Caco-2 (cell line): ENCODE measurements at regions not wholly inside any gene's neighbourhood (a gene's known extent, or its start where the extent isn't known, plus 50 kb on each side); places are given as distances from the start of the nearest gene placed in this dataset.

Experiments used
- BruUV-seq: library from RNA; stranded (reverse); fragments of 400-500 nt; replicated peaks from 2 replicates; lab custom pipeline; 2021; lab: Mats Ljungman, UMichigan
- CTCF ChIA-PET: fragments of 300-600 bp; sonication (Branson Sonifier 250); formaldehyde crosslinking; loops from one replicate; lab custom pipeline; 2022; ENCODE audit warnings: antibody characterized with exemption; lab: Charles Lee
- POLR2A ChIA-PET: fragments of 300-600 bp; sonication (Branson Sonifier 250); formaldehyde crosslinking; loops from one replicate; lab custom pipeline; 2022; ENCODE audit warnings: antibody characterized with exemption; lab: Charles Lee
- DNase-seq, 2 experiments: peaks; one replicate each; pipeline versions ENCODE4 v3.0.0 to v3.0.0-alpha.2; 2020 to 2022
- H3K27me3 ChIP-seq: replicated peaks from 2 replicates; pipeline ENCODE4 v1.6.0; 2011; ENCODE audit warnings: low read length; ENCODE audit not compliant: control insufficient read depth, insufficient read depth
- H3K36me3 ChIP-seq: 2 replicates; pipeline ENCODE4 v1.5.1; 2011; ENCODE audit warnings: low read length; ENCODE audit not compliant: control insufficient read depth, insufficient read depth
- H3K4me1 ChIP-seq: fragments of 250-450 bp; sonication (Bioruptor Pico); 2 replicates; pipeline ENCODE4 v1.5.1; 2020; ENCODE audit warnings: mild to moderate bottlenecking
- H3K4me3 ChIP-seq: 2 replicates; pipeline ENCODE4 v1.5.1; 2011; ENCODE audit warnings: low read depth, mild to moderate bottlenecking, control low read depth, low read length
- H3K9me3 ChIP-seq: fragments of 250-450 bp; sonication (Bioruptor Pico); 2 replicates; pipeline ENCODE4 v1.5.1; 2020; ENCODE audit warnings: mild to moderate bottlenecking, moderate library complexity
- H3K27ac Mint-ChIP-seq: one replicate; pipeline ENCODE4 v1.8.0; 2022; ENCODE audit warnings: mixed read lengths; ENCODE audit not compliant: unreplicated experiment
- H3K27me3 Mint-ChIP-seq: one replicate; pipeline ENCODE4 v1.8.0; 2022; ENCODE audit warnings: mixed read lengths; ENCODE audit not compliant: insufficient read depth, unreplicated experiment
- H3K36me3 Mint-ChIP-seq: one replicate; pipeline ENCODE4 v1.8.0; 2022; ENCODE audit warnings: mild to moderate bottlenecking, mixed read lengths; ENCODE audit not compliant: insufficient read depth, unreplicated experiment
- H3K4me1 Mint-ChIP-seq: one replicate; pipeline ENCODE4 v1.8.0; 2022; ENCODE audit warnings: low read depth, mixed read lengths; ENCODE audit not compliant: unreplicated experiment
- H3K4me3 Mint-ChIP-seq: one replicate; pipeline ENCODE4 v1.8.0; 2022; ENCODE audit warnings: mild to moderate bottlenecking, moderate library complexity, mixed read lengths; ENCODE audit not compliant: unreplicated experiment
- H3K9me3 Mint-ChIP-seq: one replicate; pipeline ENCODE4 v1.8.0; 2022; ENCODE audit warnings: mixed read lengths; ENCODE audit not compliant: unreplicated experiment
- intact Hi-C: fragments of 100-400 bp; cut with micrococcal nuclease; formaldehyde crosslinking; loops from one replicate; pipeline ENCODE4 v1.10.0; 2022; ENCODE audit not compliant: unreplicated experiment
- TF ChIP-seq, protein P1 (sequence below), 2 experiments: fragments of 200-600 bp in 1 of 2; IDR thresholded peaks; 1 replicate in 1 of 2; 2 replicates in 1 of 2; pipeline versions ENCODE4 v1.5.1 to v1.8.0; 2011 to 2022; ENCODE audit warnings: antibody characterized with exemption in 1 of 2, control low read depth in 1 of 2, inconsistent platforms in 1 of 2, low read depth in 1 of 2, low read length in 1 of 2, mild to moderate bottlenecking in 1 of 2, moderate library complexity in 1 of 2; ENCODE audit not compliant: insufficient read depth in 1 of 2, severe bottlenecking in 1 of 2, unreplicated experiment in 1 of 2

DNA sequence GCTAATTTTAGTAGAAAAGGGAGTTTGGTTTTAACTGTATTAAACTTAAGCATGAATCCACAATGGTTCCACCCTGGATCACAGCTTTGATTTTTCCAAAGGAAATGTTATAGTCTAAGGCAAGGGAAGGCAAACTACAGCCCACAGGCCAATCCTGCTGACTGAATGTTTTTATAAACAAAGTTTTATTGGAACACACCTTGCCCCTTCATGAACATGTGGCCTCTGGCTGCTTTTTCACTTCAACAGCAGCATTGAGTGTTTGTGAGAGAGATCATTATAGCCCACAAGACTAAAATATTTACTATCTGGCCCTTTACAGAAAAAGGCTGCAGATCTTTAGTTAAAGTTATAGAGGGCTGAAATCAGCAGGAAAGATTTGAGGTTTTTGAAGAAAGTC, 198.7 kb downstream of the IRS2 start:
- TF ChIP-seq, protein P1, sequence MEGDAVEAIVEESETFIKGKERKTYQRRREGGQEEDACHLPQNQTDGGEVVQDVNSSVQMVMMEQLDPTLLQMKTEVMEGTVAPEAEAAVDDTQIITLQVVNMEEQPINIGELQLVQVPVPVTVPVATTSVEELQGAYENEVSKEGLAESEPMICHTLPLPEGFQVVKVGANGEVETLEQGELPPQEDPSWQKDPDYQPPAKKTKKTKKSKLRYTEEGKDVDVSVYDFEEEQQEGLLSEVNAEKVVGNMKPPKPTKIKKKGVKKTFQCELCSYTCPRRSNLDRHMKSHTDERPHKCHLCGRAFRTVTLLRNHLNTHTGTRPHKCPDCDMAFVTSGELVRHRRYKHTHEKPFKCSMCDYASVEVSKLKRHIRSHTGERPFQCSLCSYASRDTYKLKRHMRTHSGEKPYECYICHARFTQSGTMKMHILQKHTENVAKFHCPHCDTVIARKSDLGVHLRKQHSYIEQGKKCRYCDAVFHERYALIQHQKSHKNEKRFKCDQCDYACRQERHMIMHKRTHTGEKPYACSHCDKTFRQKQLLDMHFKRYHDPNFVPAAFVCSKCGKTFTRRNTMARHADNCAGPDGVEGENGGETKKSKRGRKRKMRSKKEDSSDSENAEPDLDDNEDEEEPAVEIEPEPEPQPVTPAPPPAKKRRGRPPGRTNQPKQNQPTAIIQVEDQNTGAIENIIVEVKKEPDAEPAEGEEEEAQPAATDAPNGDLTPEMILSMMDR (IDR thresholded peaks at IDR 0.05; ENCODE audit: insufficient read depth in 1 of 2, low read depth in 1 of 2, low read length in 1 of 2, severe bottlenecking in 1 of 2, unreplicated experiment in 1 of 2) = no peak
- H3K27me3 ChIP-seq = no peaks in the 10 kb centered on the region
- ChIA-PET CTCF (no interaction called here), POLR2A (no interaction called here)
- no peaks in the 10 kb centered on the region for H3K27me3 Mint-ChIP-seq
- H3K4me3 ChIP-seq = no peak overlapping the region
- H3K9me3 ChIP-seq = no peaks in the 10 kb centered on the region
- DNase-seq = no peak
- no TSS peak for BruUV-seq
- H3K36me3 ChIP-seq = no peaks in the 10 kb centered on the region
- peaks cover 7% of the 10 kb centered on the region for H3K36me3 Mint-ChIP-seq
- H3K27ac Mint-ChIP-seq = peak overlapping the region; percentile 77
- intact Hi-C loops = loop anchor here (2.0 to 10.0 kb wide), 3 partner anchors 77 to 443 kb away; no protein-coding TSS in a partner anchor
- H3K4me1 ChIP-seq = peaks cover 35% of the 10 kb centered on the region
- peaks cover 40% of the 10 kb centered on the region for H3K4me1 Mint-ChIP-seq
- H3K4me3 Mint-ChIP-seq = peak overlapping the region; percentile 64
- peaks cover 25% of the 10 kb centered on the region for H3K9me3 Mint-ChIP-seq

DNA sequence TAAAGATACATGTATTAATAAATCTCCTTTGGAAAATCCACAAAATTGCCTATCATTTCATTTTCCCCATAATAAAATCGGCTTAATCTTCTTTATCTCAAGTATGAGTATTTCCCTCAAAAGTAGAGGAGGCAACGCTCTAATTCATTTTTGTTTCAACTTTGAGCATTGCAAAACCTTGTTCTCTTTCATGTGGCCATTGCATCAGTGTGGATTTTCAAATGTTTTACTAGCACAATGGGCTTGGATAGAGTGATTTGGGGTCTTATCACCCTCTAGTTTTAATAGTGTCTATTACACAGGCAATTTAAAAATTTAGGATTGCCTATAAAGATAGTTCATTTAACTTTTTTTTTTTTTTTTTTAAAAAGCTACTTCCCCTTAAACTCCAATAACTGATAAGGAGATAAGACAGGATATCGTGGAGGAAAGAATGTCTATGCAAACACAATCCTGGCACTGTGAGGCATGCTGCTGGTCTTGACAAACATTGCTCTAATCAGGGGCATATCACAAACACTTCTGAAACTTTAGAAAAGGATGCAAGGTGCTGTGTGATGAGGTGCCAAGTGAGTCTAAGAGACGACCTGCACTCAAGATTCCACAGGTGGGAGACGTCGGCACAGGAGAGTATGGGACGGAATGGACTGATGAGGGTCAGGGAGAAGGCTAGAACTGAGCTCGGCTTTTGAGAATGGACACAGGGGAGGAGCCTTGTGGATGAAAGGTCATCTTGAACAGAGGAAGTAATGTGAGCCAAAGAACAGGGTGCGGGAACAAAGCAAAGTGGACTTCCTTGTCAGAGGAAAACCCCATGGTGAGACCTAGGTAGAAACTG, 199.7 kb downstream of the IRS2 start:
- H3K4me3 Mint-ChIP-seq = peak overlapping the region; percentile 64
- H3K4me1 Mint-ChIP-seq = peaks cover 34% of the 10 kb centered on the region
- H3K27me3 ChIP-seq = no peaks in the 10 kb centered on the region
- H3K9me3 ChIP-seq = no peaks in the 10 kb centered on the region
- peak overlapping the region; percentile 77 for H3K27ac Mint-ChIP-seq
- H3K27me3 Mint-ChIP-seq = no peaks in the 10 kb centered on the region
- H3K36me3 Mint-ChIP-seq = peaks cover 7% of the 10 kb centered on the region
- no peaks in the 10 kb centered on the region for H3K36me3 ChIP-seq
- intact Hi-C loops = loop anchor here (2.0 to 10.0 kb wide), 3 partner anchors 76 to 442 kb away; no protein-coding TSS in a partner anchor
- peaks cover 30% of the 10 kb centered on the region for H3K4me1 ChIP-seq
- CTCF ChIA-PET = interaction anchor here (0.6 to 1.3 kb wide), 4 partner anchors 126 to 411 kb away, joined by 3 to 5 read pairs (median 3); no protein-coding TSS in a partner anchor
- peaks cover 35% of the 10 kb centered on the region for H3K9me3 Mint-ChIP-seq
- DNase-seq = peak; percentile 77 to 90
- TF ChIP-seq, protein P1 (IDR thresholded peaks at IDR 0.05; ENCODE audit: insufficient read depth in 1 of 2, low read depth in 1 of 2, low read length in 1 of 2, severe bottlenecking in 1 of 2, unreplicated experiment in 1 of 2) = peak in 1 of 2 experiments; percentile 3
- POLR2A ChIA-PET = interaction anchor here (0.5 to 0.6 kb wide), 2 partner anchors 57 to 200 kb away, joined by 3 to 4 read pairs; partner anchors contain the start of gene IRS2
- no TSS peak for BruUV-seq
- 0 out of 2 replicates have a peak overlapping the region, but pooled peaks have one; percentile 8 for H3K4me3 ChIP-seq

DNA sequence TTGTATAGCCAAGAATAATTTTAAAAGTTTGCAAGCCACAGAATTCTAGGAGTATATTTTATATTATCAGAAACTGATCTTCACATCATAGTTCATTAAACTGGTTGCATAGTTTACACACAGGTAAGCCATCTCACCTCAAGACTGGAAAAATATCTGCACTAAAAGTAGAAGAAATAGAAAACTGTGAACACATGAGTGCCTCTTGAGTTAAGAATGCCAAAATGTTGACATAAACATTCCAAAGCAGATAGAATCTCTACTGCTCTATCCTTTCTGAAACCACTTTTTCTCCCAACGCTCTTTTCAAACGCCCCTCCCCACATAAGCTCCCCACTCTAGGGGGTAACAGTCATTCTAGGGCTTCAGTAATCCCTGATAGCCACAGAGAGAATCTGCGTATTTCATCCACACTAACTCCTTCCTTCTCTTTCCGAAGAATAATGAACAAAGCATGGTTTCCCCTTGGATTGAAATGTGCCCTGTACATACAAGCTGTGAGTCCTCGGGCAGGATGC, 201.5 kb downstream of the IRS2 start:
- DNase-seq = no peak
- Mint-ChIP-seq H3K4me3 (peak overlapping the region; percentile 20), H3K27me3 (no peaks in the 10 kb centered on the region), H3K9me3 (peaks cover 38% of the 10 kb centered on the region), H3K36me3 (peaks cover 7% of the 10 kb centered on the region), H3K27ac (no peak overlapping the region), H3K4me1 (peaks cover 34% of the 10 kb centered on the region)
- Histone ChIP-seq H3K36me3 (no peaks in the 10 kb centered on the region), H3K27me3 (no peaks in the 10 kb centered on the region), H3K4me3 (no peak overlapping the region), H3K4me1 (peaks cover 30% of the 10 kb centered on the region), H3K9me3 (no peaks in the 10 kb centered on the region; the same call in 1 of the 2 replicates)
- no TSS peak for BruUV-seq
- intact Hi-C loops = loop anchor here (10.0 kb wide), 1 partner anchor 440 kb away; no protein-coding TSS in a partner anchor
- TF ChIP-seq, protein P1 (IDR thresholded peaks at IDR 0.05; ENCODE audit: insufficient read depth in 1 of 2, low read depth in 1 of 2, low read length in 1 of 2, severe bottlenecking in 1 of 2, unreplicated experiment in 1 of 2) = no peak
- POLR2A ChIA-PET = no interaction called here
- CTCF ChIA-PET = no interaction called here
